ENCODE measurements at regions not wholly inside any gene's neighbourhood (a gene's known extent, or its start where the extent isn't known, plus 50 kb on each side); places are given as distances from the start of the nearest gene placed in this dataset.

- in situ Hi-C loops (cut with HindIII; ENCODE audit: low pct_ligation_motif_present, low sequenced_read_pairs), result no loop called here
- DNase-seq, result no peak
- TF ChIP-seq CTCF (IDR thresholded peaks at IDR 0.05; ENCODE audit: low read depth, low read length, missing control alignments), result no peak
- no peaks in the 10 kb centered on the region for H3K27me3 ChIP-seq (replicated peaks)
- no peaks in the 10 kb centered on the region for H3K36me3 ChIP-seq (replicated peaks)
- H3K4me3 ChIP-seq (ENCODE audit: low read depth, low read length), result no peak overlapping the region
- no peak overlapping the region for H3K27ac ChIP-seq
Measured at GRCh38 chr1:73907051-73907450, 290.9 kb downstream of the LRRIQ3 start.

- H3K27me3 ChIP-seq (replicated peaks), result no peaks in the 10 kb centered on the region
- H3K36me3 ChIP-seq (replicated peaks), result no peaks in the 10 kb centered on the region
- in situ Hi-C loops (cut with HindIII; ENCODE audit: low pct_ligation_motif_present, low sequenced_read_pairs), result no loop called here
- no peak for DNase-seq
- no peak overlapping the region for H3K4me3 ChIP-seq (ENCODE audit: low read depth, low read length)
- H3K27ac ChIP-seq, result no peak overlapping the region
- no peak for TF ChIP-seq CTCF (IDR thresholded peaks at IDR 0.05; ENCODE audit: low read depth, low read length, missing control alignments)
Measured at GRCh38 chr1:73903092-73903491, 294.9 kb downstream of the LRRIQ3 start.

- no peaks in the 10 kb centered on the region for H3K27me3 ChIP-seq (replicated peaks)
- H3K4me3 ChIP-seq (ENCODE audit: low read depth, low read length), result no peak overlapping the region
- no peaks in the 10 kb centered on the region for H3K36me3 ChIP-seq (replicated peaks)
- TF ChIP-seq CTCF (IDR thresholded peaks at IDR 0.05; ENCODE audit: low read depth, low read length, missing control alignments), result no peak
- in situ Hi-C loops (cut with HindIII; ENCODE audit: low pct_ligation_motif_present, low sequenced_read_pairs), result no loop called here
- DNase-seq, result no peak
- no peak overlapping the region for H3K27ac ChIP-seq
Measured at GRCh38 chr1:73901738-73902137, 296.2 kb downstream of the LRRIQ3 start.

- in situ Hi-C loops (cut with HindIII; ENCODE audit: low pct_ligation_motif_present, low sequenced_read_pairs), result no loop called here
- Histone ChIP-seq H3K27me3 (replicated peaks) (no peaks in the 10 kb centered on the region), H3K27ac (no peak overlapping the region), H3K36me3 (replicated peaks) (no peaks in the 10 kb centered on the region), H3K4me3 (ENCODE audit: low read depth, low read length) (no peak overlapping the region)
- no peak for DNase-seq
- no peak for TF ChIP-seq CTCF (IDR thresholded peaks at IDR 0.05; ENCODE audit: low read depth, low read length, missing control alignments)
Measured at GRCh38 chr1:73899311-73899710, 298.7 kb downstream of the LRRIQ3 start.

GRCh38 chr1:73898540-73898939, 299.4 kb downstream of the LRRIQ3 start:
- H3K27ac ChIP-seq, result no peak overlapping the region
- no peaks in the 10 kb centered on the region for H3K27me3 ChIP-seq (replicated peaks)
- no peak overlapping the region for H3K4me3 ChIP-seq (ENCODE audit: low read depth, low read length)
- H3K36me3 ChIP-seq (replicated peaks), result no peaks in the 10 kb centered on the region
- TF ChIP-seq CTCF (IDR thresholded peaks at IDR 0.05; ENCODE audit: low read depth, low read length, missing control alignments), result no peak
- in situ Hi-C loops (cut with HindIII; ENCODE audit: low pct_ligation_motif_present, low sequenced_read_pairs), result no loop called here
- DNase-seq, result no peak

- Histone ChIP-seq H3K4me3 (ENCODE audit: low read depth, low read length) (no peak overlapping the region), H3K27ac (no peak overlapping the region), H3K27me3 (replicated peaks) (no peaks in the 10 kb centered on the region), H3K36me3 (replicated peaks) (no peaks in the 10 kb centered on the region)
- no peak for TF ChIP-seq CTCF (IDR thresholded peaks at IDR 0.05; ENCODE audit: low read depth, low read length, missing control alignments)
- no peak for DNase-seq
- in situ Hi-C loops (cut with HindIII; ENCODE audit: low pct_ligation_motif_present, low sequenced_read_pairs), result no loop called here
Measured at GRCh38 chr1:73887412-73887811, 310.6 kb downstream of the LRRIQ3 start.
